HEK293 (cell line): ENCODE measurements at regions not wholly inside any gene's neighbourhood (a gene's known extent, or its start where the extent isn't known, plus 50 kb on each side); places are given as distances from the start of the nearest gene placed in this dataset.

Experiments used
- CTCF ChIA-PET: fragments of 350-600 bp; formaldehyde crosslinking; extraction: SDS; loops from one replicate; lab custom pipeline; 2021; ENCODE audit warnings: antibody characterized with exemption; lab: Yijun Ruan, JAX
- POLR2A ChIA-PET: fragments of 300-600 bp; formaldehyde crosslinking; extraction: SDS; loops from one replicate; lab custom pipeline; 2020; ENCODE audit warnings: antibody characterized with exemption, inconsistent platforms; lab: Yijun Ruan, JAX
- H3K27ac ChIP-seq: fragments of 200-500 bp; sonication (Bioruptor generic); 2 replicates; pipeline ENCODE4 v1.5.1; 2014; ENCODE audit warnings: low read depth, low read length, control low read depth, inconsistent platforms; ENCODE audit errors: extremely low read depth
- H3K36me3 ChIP-seq, 2 experiments: fragments of 200-500 bp in 1 of 2; sonication (Bioruptor generic) in 1 of 2; 1 replicate in 1 of 2; 2 replicates in 1 of 2; pipeline ENCODE4 v1.5.1; 2014 to 2017; ENCODE audit warnings: inconsistent platforms in 2 of 2, low read length in 2 of 2; ENCODE audit not compliant: control insufficient read depth in 2 of 2, insufficient read depth in 1 of 2
- H3K4me1 ChIP-seq: fragments of 200-500 bp; sonication (Bioruptor generic); 2 replicates; pipeline ENCODE4 v1.5.1; 2014; ENCODE audit warnings: mild to moderate bottlenecking, low read length, inconsistent platforms; ENCODE audit not compliant: control insufficient read depth, insufficient read depth
- H3K4me3 ChIP-seq: 2 replicates; pipeline ENCODE4 v1.5.1; 2011; ENCODE audit warnings: low read depth, mild to moderate bottlenecking, control low read depth, low read length, moderate library complexity
- H3K9me3 ChIP-seq: fragments of 200-500 bp; sonication (Bioruptor generic); 2 replicates; pipeline ENCODE4 v1.5.1; 2014; ENCODE audit warnings: low read depth, low read length, inconsistent platforms; ENCODE audit not compliant: control insufficient read depth, insufficient read depth
- BCL11A ChIP-seq: fragments of 450-650 bp; formaldehyde crosslinking; IDR thresholded peaks from 2 replicates; pipeline ENCODE4 v1.5.1; 2016; ENCODE audit warnings: low read depth, missing biosample characterization, missing genetic modification characterization
- EGR2 ChIP-seq: fragments of 450-650 bp; formaldehyde crosslinking; IDR thresholded peaks from 2 replicates; pipeline ENCODE4 v1.5.1; 2016; ENCODE audit warnings: low read depth, missing biosample characterization, missing genetic modification characterization
- KLF10 ChIP-seq: fragments of 450-650 bp; IDR thresholded peaks from 2 replicates; pipeline ENCODE4 v1.5.1; 2018; ENCODE audit warnings: missing biosample characterization, mild to moderate bottlenecking, missing genetic modification characterization
- PBX3 ChIP-seq: sonication (generic); formaldehyde crosslinking; IDR thresholded peaks from 2 replicates; pipeline ENCODE4 v1.8.1; 2022; ENCODE audit warnings: mild to moderate bottlenecking, moderate library complexity, missing genetic modification reagents
- ZFHX2 ChIP-seq: fragments of 450-650 bp; formaldehyde crosslinking; conservative IDR thresholded peaks from 2 replicates; pipeline ENCODE4 v1.5.1; 2016; ENCODE audit warnings: missing biosample characterization, missing genetic modification characterization
- ZIC2 ChIP-seq: fragments of 450-650 bp; formaldehyde crosslinking; IDR thresholded peaks from 2 replicates; pipeline ENCODE4 v1.5.1; 2016; ENCODE audit warnings: missing biosample characterization, missing genetic modification characterization
- ZNF114 ChIP-seq: fragments of 450-650 bp; formaldehyde crosslinking; IDR thresholded peaks from 2 replicates; pipeline ENCODE4 v1.5.0; 2017; ENCODE audit warnings: missing biosample characterization, missing genetic modification characterization
- ZNF155 ChIP-seq: fragments of 450-650 bp; formaldehyde crosslinking; IDR thresholded peaks from 2 replicates; pipeline ENCODE4 v1.5.1; 2016; ENCODE audit warnings: missing biosample characterization, missing genetic modification characterization
- ZNF518A ChIP-seq: fragments of 450-650 bp; formaldehyde crosslinking; conservative IDR thresholded peaks from 2 replicates; pipeline ENCODE4 v1.5.1; 2016; ENCODE audit warnings: low read depth, missing biosample characterization, missing genetic modification characterization
- ZNF596 ChIP-seq: fragments of 450-650 bp; IDR thresholded peaks from 2 replicates; pipeline ENCODE4 v1.5.0; 2018; ENCODE audit warnings: missing biosample characterization, mild to moderate bottlenecking, missing genetic modification characterization, moderate library complexity
- ZNF658 ChIP-seq: fragments of 450-650 bp; formaldehyde crosslinking; IDR thresholded peaks from 2 replicates; pipeline ENCODE4; 2016; ENCODE audit warnings: missing biosample characterization, missing genetic modification characterization

- CTCF ChIA-PET, result no interaction called here
- no peak for TF ChIP-seq KLF10 (tag by site-specific recombination)
- no peak for TF ChIP-seq ZIC2 (tag by site-specific recombination)
- TF ChIP-seq ZNF518A (tag by site-specific recombination), result no peak
- TF ChIP-seq BCL11A (tag by site-specific recombination), result no peak
- Histone ChIP-seq H3K4me1 (peaks cover 3% of the 10 kb centered on the region; the same call in 1 of the 2 replicates), H3K4me3 (no peak overlapping the region), H3K36me3 (no peaks in the 10 kb centered on the region), H3K27ac (no peak overlapping the region), H3K9me3 (no peaks in the 10 kb centered on the region)
- POLR2A ChIA-PET, result no interaction called here
These were observed 107.8 kb upstream of the TARDBP start for GRCh38 chr1:10904396-10905358.

- TF ChIP-seq ZNF114 (tag by site-specific recombination) (no peak), ZFHX2 (tag by site-specific recombination) (0 out of 2 replicates have a peak, but pooled peaks have one; percentile 27), EGR2 (tag by site-specific recombination) (peak; percentile 24; the same call in 1 of the 2 replicates)
- Histone ChIP-seq H3K27ac (no peak overlapping the region), H3K4me3 (no peak overlapping the region), H3K4me1 (peaks cover 3% of the 10 kb centered on the region; the same call in 1 of the 2 replicates), H3K36me3 (no peaks in the 10 kb centered on the region), H3K9me3 (no peaks in the 10 kb centered on the region)
- ChIA-PET CTCF (no interaction called here), POLR2A (no interaction called here)
These were observed 106.4 kb upstream of the TARDBP start for GRCh38 chr1:10905841-10906655.

- Histone ChIP-seq H3K4me3 (no peak overlapping the region), H3K36me3 (no peaks in the 10 kb centered on the region), H3K27ac (no peak overlapping the region), H3K9me3 (no peaks in the 10 kb centered on the region), H3K4me1 (no peaks in the 10 kb centered on the region)
- POLR2A ChIA-PET, result no interaction called here
- TF ChIP-seq ZNF658 (tag by site-specific recombination) (no peak), ZNF155 (tag by site-specific recombination) (no peak), ZFHX2 (tag by site-specific recombination) (peak; percentile 97), PBX3 (CRISPR knock-in tag) (no peak), EGR2 (tag by site-specific recombination) (peak; percentile 98), ZNF596 (tag by site-specific recombination) (no peak)
- CTCF ChIA-PET, result interaction anchor here (0.7 kb wide), 1 partner anchor 352 kb away, joined by 3 read pairs; no protein-coding TSS in a partner anchor
These were observed 105.5 kb upstream of the TARDBP start for GRCh38 chr1:10906866-10907519.
